Neural progenitor cell (in vitro differentiated cells): ENCODE measurements at regions not wholly inside any gene's neighbourhood (a gene's known extent, or its start where the extent isn't known, plus 50 kb on each side); places are given as distances from the start of the nearest gene placed in this dataset.

Experiments
- DNase-seq: peaks from one replicate; pipeline ENCODE4 v3.0.0-alpha.2; 2016; ENCODE audit warnings: low spot score
- H2AFZ ChIP-seq: fragments of 200-600 bp; sonication (generic); replicated peaks from 2 replicates; pipeline ENCODE4 v1.6.1; 2016; ENCODE audit warnings: antibody characterized with exemption
- H3F3A ChIP-seq: fragments of 200-600 bp; sonication (generic); 2 replicates; pipeline ENCODE4 v1.6.1; 2016; ENCODE audit warnings: antibody characterized with exemption, low read depth
- H3K27ac ChIP-seq: fragments of 200-600 bp; sonication (generic); 2 replicates; pipeline ENCODE4 v1.5.1; 2016; ENCODE audit warnings: mild to moderate bottlenecking
- H3K27me3 ChIP-seq: fragments of 200-600 bp; sonication (generic); 2 replicates; pipeline ENCODE4 v1.6.1; 2016; ENCODE audit warnings: mild to moderate bottlenecking, moderate library complexity
- H3K36me3 ChIP-seq: fragments of 200-600 bp; sonication (generic); 2 replicates; pipeline ENCODE4 v1.5.1; 2016
- H3K4me1 ChIP-seq: fragments of 200-600 bp; sonication (generic); 2 replicates; pipeline ENCODE4 v1.6.1; 2016; ENCODE audit warnings: mixed run types
- H3K4me2 ChIP-seq: fragments of 200-600 bp; sonication (generic); 2 replicates; pipeline ENCODE4 v1.6.1; 2016
- H3K4me3 ChIP-seq: fragments of 200-600 bp; sonication (generic); 2 replicates; pipeline ENCODE4 v1.5.1; 2016
- H3K79me2 ChIP-seq: fragments of 200-600 bp; sonication (generic); 2 replicates; pipeline ENCODE4 v1.6.1; 2016; ENCODE audit warnings: low read depth
- H3K9ac ChIP-seq: fragments of 200-600 bp; sonication (generic); 2 replicates; pipeline ENCODE4 v1.6.1; 2016
- H3K9me3 ChIP-seq: fragments of 200-600 bp; sonication (generic); 2 replicates; pipeline ENCODE4 v1.5.1; 2016; ENCODE audit warnings: low read depth
- H4K20me1 ChIP-seq: fragments of 200-600 bp; sonication (generic); 2 replicates; pipeline ENCODE4 v1.6.1; 2016; ENCODE audit warnings: low read depth
- H3K27ac Mint-ChIP-seq: 3 replicates; pipeline ENCODE4 v1.8.0; 2021; ENCODE audit warnings: mixed read lengths
- H3K27me3 Mint-ChIP-seq: 2 replicates; pipeline ENCODE4 v1.8.0; 2022; ENCODE audit warnings: low read depth, mild to moderate bottlenecking, inconsistent platforms, moderate library complexity, mixed read lengths; ENCODE audit not compliant: insufficient read depth
- H3K36me3 Mint-ChIP-seq: 3 replicates; pipeline ENCODE4 v1.8.0; 2021; ENCODE audit warnings: mixed read lengths
- H3K4me1 Mint-ChIP-seq: 3 replicates; pipeline ENCODE4 v1.8.0; 2021; ENCODE audit warnings: mixed read lengths
- H3K4me3 Mint-ChIP-seq: 3 replicates; pipeline ENCODE4 v1.8.0; 2021; ENCODE audit warnings: mild to moderate bottlenecking, moderate library complexity, mixed read lengths
- H3K9me3 Mint-ChIP-seq: 3 replicates; pipeline ENCODE4 v1.8.0; 2020; ENCODE audit warnings: mixed read lengths
- EZH2 ChIP-seq: fragments of 200-600 bp; sonication (generic); IDR thresholded peaks from 2 replicates; pipeline ENCODE4 v1.6.1; 2017; ENCODE audit warnings: antibody characterized with exemption, mild to moderate bottlenecking, moderate library complexity
- EZH2phosphoT487 ChIP-seq: fragments of 200-600 bp; sonication (generic); IDR thresholded peaks from 2 replicates; pipeline ENCODE4 v1.6.1; 2017; ENCODE audit warnings: antibody characterized with exemption
- TF ChIP-seq, protein P1 (sequence below): fragments of 200-600 bp; sonication (generic); IDR thresholded peaks from 2 replicates; pipeline ENCODE4 v1.5.1; 2017; ENCODE audit warnings: antibody characterized with exemption, mild to moderate bottlenecking

DNA sequence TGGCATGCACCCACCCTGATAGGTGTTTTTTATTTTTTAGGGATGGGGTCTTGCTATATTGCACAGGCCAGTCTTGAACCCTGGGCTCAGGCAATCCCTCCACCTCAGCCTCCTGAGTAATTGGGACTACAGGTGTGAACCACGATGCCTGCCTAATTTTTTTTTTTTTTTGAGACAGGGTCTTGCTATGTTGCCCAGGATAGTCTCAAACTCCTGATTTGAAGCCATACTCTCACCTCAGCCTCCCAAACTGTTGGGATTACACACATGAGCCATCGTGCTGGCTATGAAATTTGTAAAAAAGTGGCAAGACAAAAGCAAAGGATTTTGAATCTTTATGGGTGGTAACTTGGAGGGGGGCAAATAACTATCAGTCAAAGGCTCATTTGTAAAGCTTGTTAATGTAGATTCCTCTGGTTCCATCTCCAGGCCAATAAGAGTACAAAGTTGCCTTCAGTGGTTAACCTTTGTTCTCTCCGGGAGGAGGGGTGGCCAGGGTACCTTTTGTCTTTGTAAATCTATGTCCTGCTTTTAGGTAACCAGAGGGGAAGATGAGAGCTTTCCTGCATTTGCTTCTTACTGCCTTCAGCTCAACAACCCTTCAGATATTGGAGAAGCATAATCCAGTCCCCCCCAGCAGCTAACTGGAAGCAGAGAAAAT, 372.0 kb upstream of the JARID2 start:
- no peak for TF ChIP-seq EZH2
- TF ChIP-seq, protein P1, sequence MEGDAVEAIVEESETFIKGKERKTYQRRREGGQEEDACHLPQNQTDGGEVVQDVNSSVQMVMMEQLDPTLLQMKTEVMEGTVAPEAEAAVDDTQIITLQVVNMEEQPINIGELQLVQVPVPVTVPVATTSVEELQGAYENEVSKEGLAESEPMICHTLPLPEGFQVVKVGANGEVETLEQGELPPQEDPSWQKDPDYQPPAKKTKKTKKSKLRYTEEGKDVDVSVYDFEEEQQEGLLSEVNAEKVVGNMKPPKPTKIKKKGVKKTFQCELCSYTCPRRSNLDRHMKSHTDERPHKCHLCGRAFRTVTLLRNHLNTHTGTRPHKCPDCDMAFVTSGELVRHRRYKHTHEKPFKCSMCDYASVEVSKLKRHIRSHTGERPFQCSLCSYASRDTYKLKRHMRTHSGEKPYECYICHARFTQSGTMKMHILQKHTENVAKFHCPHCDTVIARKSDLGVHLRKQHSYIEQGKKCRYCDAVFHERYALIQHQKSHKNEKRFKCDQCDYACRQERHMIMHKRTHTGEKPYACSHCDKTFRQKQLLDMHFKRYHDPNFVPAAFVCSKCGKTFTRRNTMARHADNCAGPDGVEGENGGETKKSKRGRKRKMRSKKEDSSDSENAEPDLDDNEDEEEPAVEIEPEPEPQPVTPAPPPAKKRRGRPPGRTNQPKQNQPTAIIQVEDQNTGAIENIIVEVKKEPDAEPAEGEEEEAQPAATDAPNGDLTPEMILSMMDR, result no peak
- TF ChIP-seq EZH2phosphoT487, result no peak
- H3K27ac ChIP-seq, result no peak overlapping the region
- Mint-ChIP-seq H3K4me1 (peaks cover 17% of the 10 kb centered on the region), H3K36me3 (no peaks in the 10 kb centered on the region), H3K27ac (no peak overlapping the region), H3K27me3 (peaks cover 7% of the 10 kb centered on the region), H3K4me3 (no peak overlapping the region), H3K9me3 (no peaks in the 10 kb centered on the region)
- no peaks in the 10 kb centered on the region for H3K9me3 ChIP-seq
- H3K79me2 ChIP-seq, result no peaks in the 10 kb centered on the region
- no peaks in the 10 kb centered on the region for H3F3A ChIP-seq
- H3K9ac ChIP-seq, result no peak overlapping the region
- H3K4me2 ChIP-seq, result peak overlapping the region; percentile 35
- peak overlapping the region; percentile 43 for H2AFZ ChIP-seq
- no peak for DNase-seq
- no peaks in the 10 kb centered on the region for H3K27me3 ChIP-seq
- H3K4me1 ChIP-seq, result peaks cover 8% of the 10 kb centered on the region
- H4K20me1 ChIP-seq, result no peaks in the 10 kb centered on the region
- no peaks in the 10 kb centered on the region for H3K36me3 ChIP-seq
- no peak overlapping the region for H3K4me3 ChIP-seq

DNA sequence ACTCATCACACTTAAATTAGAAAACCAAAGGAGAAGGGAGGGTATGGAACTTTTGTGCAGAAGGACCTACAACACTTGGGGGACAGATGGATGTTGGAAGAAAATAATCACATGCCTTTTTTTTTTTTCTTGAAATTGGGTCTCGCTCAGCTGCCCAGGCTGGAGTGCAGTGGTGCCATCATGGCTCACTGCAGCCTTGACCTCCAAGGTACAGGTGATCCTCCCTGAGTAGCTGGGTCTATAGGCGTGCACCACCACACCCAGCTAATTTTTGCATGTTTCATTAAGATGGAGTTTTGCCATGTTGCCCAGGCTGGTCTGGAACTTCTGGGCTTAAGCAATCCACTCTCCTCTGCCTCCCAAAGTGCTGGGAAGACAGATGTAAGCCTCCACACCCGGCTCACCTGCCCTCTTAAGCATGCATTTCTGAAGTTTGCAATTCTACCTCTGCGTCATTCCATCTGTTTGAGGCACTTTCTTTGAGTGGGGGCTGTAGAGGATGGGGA, 370.8 kb upstream of the JARID2 start:
- no peaks in the 10 kb centered on the region for H4K20me1 ChIP-seq
- no peaks in the 10 kb centered on the region for H3K36me3 ChIP-seq
- no peaks in the 10 kb centered on the region for H3K9me3 Mint-ChIP-seq
- no peaks in the 10 kb centered on the region for H3F3A ChIP-seq
- no peaks in the 10 kb centered on the region for H3K36me3 Mint-ChIP-seq
- H3K4me2 ChIP-seq, result no peak overlapping the region
- H3K27me3 Mint-ChIP-seq, result peaks cover 6% of the 10 kb centered on the region
- peaks cover 22% of the 10 kb centered on the region for H3K4me1 Mint-ChIP-seq
- H3K9me3 ChIP-seq, result no peaks in the 10 kb centered on the region
- H3K27ac Mint-ChIP-seq, result no peak overlapping the region
- H3K27me3 ChIP-seq, result no peaks in the 10 kb centered on the region
- H3K79me2 ChIP-seq, result no peaks in the 10 kb centered on the region
- no peak overlapping the region for H3K4me3 ChIP-seq
- no peak for DNase-seq
- H3K27ac ChIP-seq, result no peak overlapping the region
- no peak for TF ChIP-seq EZH2phosphoT487
- no peak for TF ChIP-seq EZH2
- TF ChIP-seq, protein P1, result no peak
- H3K4me1 ChIP-seq, result peaks cover 10% of the 10 kb centered on the region
- H2AFZ ChIP-seq, result no peak overlapping the region
- H3K9ac ChIP-seq, result no peak overlapping the region
- H3K4me3 Mint-ChIP-seq, result no peak overlapping the region

DNA sequence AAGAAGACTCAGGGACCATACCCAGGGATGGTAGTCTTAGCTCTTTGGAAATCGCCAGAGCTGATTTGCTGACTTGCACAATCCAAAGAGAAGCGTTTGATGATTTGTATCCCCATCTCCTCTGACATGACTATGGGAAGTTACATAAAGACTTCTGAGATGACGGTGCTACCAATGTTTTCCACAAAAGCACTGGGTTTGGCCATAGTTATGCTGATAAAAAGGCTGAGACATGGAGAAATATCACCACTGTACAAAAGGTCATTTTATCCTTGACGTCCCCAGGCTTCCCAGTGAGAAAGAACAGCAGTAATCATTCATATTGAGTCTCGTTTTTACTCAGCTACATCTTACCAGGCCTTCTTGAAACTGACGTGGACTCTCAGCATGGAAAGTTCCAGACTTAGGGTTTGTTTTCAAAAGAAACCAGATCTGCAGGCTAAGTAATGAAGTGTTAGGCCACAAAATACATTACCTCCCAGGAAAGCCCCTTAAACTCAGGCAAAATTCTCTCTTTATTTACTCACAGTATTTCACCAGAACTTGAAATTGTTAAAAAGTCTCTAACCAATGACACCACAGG, 370.3 kb upstream of the JARID2 start:
- no peak overlapping the region for H3K4me3 ChIP-seq
- TF ChIP-seq EZH2phosphoT487 (no peak), EZH2 (no peak)
- TF ChIP-seq, protein P1, result no peak
- no peaks in the 10 kb centered on the region for H3K27me3 ChIP-seq
- H3K4me1 ChIP-seq, result peaks cover 16% of the 10 kb centered on the region
- H3K9me3 ChIP-seq, result no peaks in the 10 kb centered on the region
- Mint-ChIP-seq H3K36me3 (no peaks in the 10 kb centered on the region), H3K4me3 (no peak overlapping the region), H3K4me1 (peaks cover 28% of the 10 kb centered on the region), H3K27ac (no peak overlapping the region), H3K9me3 (no peaks in the 10 kb centered on the region), H3K27me3 (peaks cover 6% of the 10 kb centered on the region)
- no peaks in the 10 kb centered on the region for H4K20me1 ChIP-seq
- H3K9ac ChIP-seq, result no peak overlapping the region
- no peak overlapping the region for H2AFZ ChIP-seq
- no peaks in the 10 kb centered on the region for H3K36me3 ChIP-seq
- no peak for DNase-seq
- no peaks in the 10 kb centered on the region for H3K79me2 ChIP-seq
- no peak overlapping the region for H3K4me2 ChIP-seq
- peaks cover 3% of the 10 kb centered on the region for H3F3A ChIP-seq
- H3K27ac ChIP-seq, result no peak overlapping the region
